MM.1S (cell line): ENCODE measurements at regions not wholly inside any gene's neighbourhood (a gene's known extent, or its start where the extent isn't known, plus 50 kb on each side); places are given as distances from the start of the nearest gene placed in this dataset.
A peak's percentile ranks its signal among the peaks of the same experiment; 100 is the strongest.

Experiments used
- DNase-seq: peaks from one replicate; pipeline ENCODE4 v3.0.0-alpha.2; 2015
- H2AFZ ChIP-seq: fragments of 300-600 bp; sonication (generic); 2 replicates; pipeline ENCODE4 v1.6.0; 2016; ENCODE audit warnings: antibody characterized with exemption, low read length
- H3F3A ChIP-seq: fragments of 300-600 bp; sonication (generic); 2 replicates; pipeline ENCODE4 v1.6.1; 2016; ENCODE audit warnings: mild to moderate bottlenecking, antibody characterized with exemption, low read length, moderate library complexity, mixed read lengths; ENCODE audit not compliant: insufficient read depth
- H3K27ac ChIP-seq: fragments of 300-600 bp; sonication (generic); 2 replicates; pipeline ENCODE4 v1.5.1; 2016; ENCODE audit warnings: mild to moderate bottlenecking, low read length
- H3K27me3 ChIP-seq: fragments of 300-600 bp; sonication (generic); replicated peaks from 2 replicates; pipeline ENCODE4 v1.6.0; 2016; ENCODE audit warnings: low read length; ENCODE audit not compliant: insufficient read depth
- H3K36me3 ChIP-seq: fragments of 300-600 bp; sonication (generic); replicated peaks from 2 replicates; pipeline ENCODE4 v1.6.1; 2016; ENCODE audit warnings: mild to moderate bottlenecking, low read length, mixed read lengths; ENCODE audit not compliant: insufficient read depth
- H3K4me1 ChIP-seq: fragments of 300-600 bp; sonication (generic); 2 replicates; pipeline ENCODE4 v1.6.1; 2016; ENCODE audit warnings: low read length, mixed read lengths
- H3K4me2 ChIP-seq: fragments of 300-600 bp; sonication (generic); 2 replicates; pipeline ENCODE4 v1.6.0; 2016; ENCODE audit warnings: low read depth, low read length
- H3K4me3 ChIP-seq: fragments of 300-600 bp; sonication (generic); 2 replicates; pipeline ENCODE4 v1.5.1; 2016; ENCODE audit warnings: low read length, mixed read lengths
- H3K79me2 ChIP-seq: fragments of 300-600 bp; sonication (generic); 2 replicates; pipeline ENCODE4 v1.6.1; 2016; ENCODE audit warnings: mixed run types, low read length, mixed read lengths
- H3K9ac ChIP-seq: fragments of 300-600 bp; sonication (generic); 2 replicates; pipeline ENCODE4 v1.6.1; 2016; ENCODE audit warnings: low read length, mixed read lengths
- H3K9me2 ChIP-seq: fragments of 300-600 bp; sonication (generic); replicated peaks from 2 replicates; pipeline ENCODE4 v1.6.1; 2016; ENCODE audit warnings: mild to moderate bottlenecking, low read length, mixed read lengths; ENCODE audit not compliant: insufficient read depth
- H3K9me3 ChIP-seq: fragments of 300-600 bp; sonication (generic); replicated peaks from 2 replicates; pipeline ENCODE4 v1.6.1; 2016; ENCODE audit warnings: mild to moderate bottlenecking, low read length, mixed read lengths; ENCODE audit not compliant: insufficient read depth
- H4K20me1 ChIP-seq: fragments of 300-600 bp; sonication (generic); 2 replicates; pipeline ENCODE4 v1.6.1; 2016; ENCODE audit warnings: mild to moderate bottlenecking, low read length, moderate library complexity, mixed read lengths; ENCODE audit not compliant: insufficient read depth
- EZH2 ChIP-seq: fragments of 300-600 bp; sonication (generic); optimal IDR thresholded peaks from 2 replicates; pipeline ENCODE3; 2017; ENCODE audit warnings: low read depth, mild to moderate bottlenecking, antibody characterized with exemption, low read length, mixed read lengths
- EZH2phosphoT487 ChIP-seq: fragments of 300-600 bp; sonication (generic); IDR thresholded peaks from 2 replicates; pipeline ENCODE4 v1.6.1; 2018; ENCODE audit warnings: antibody characterized with exemption, low read length
- TF ChIP-seq, protein P1 (sequence below): fragments of 300-600 bp; sonication (generic); IDR thresholded peaks from 2 replicates; pipeline ENCODE4 v1.5.1; 2016; ENCODE audit warnings: antibody characterized with exemption, low read length, mixed read lengths

DNA sequence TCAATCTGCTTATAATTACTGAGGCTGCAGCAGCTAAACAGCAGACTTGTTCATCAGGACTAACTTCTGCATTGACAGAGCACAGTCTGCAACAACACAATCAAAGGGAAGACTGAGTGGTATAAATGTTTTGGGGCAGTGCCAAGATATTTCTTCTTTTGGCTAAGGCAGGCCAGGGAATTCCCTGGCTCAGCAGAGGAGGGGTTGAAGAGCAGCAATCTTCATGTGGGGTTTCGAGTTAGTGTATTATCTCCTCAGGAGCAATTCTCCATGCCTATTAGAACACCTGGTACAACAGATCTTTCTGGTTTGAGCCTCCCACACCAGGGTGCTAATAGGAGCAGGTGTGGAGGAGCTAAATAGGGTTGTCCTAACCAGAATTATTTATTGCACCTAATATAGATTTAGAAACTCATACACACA lies 103.0 kb upstream of the STK17B start:
- no peak for TF ChIP-seq EZH2
- TF ChIP-seq EZH2phosphoT487: no peak
- TF ChIP-seq, protein P1, sequence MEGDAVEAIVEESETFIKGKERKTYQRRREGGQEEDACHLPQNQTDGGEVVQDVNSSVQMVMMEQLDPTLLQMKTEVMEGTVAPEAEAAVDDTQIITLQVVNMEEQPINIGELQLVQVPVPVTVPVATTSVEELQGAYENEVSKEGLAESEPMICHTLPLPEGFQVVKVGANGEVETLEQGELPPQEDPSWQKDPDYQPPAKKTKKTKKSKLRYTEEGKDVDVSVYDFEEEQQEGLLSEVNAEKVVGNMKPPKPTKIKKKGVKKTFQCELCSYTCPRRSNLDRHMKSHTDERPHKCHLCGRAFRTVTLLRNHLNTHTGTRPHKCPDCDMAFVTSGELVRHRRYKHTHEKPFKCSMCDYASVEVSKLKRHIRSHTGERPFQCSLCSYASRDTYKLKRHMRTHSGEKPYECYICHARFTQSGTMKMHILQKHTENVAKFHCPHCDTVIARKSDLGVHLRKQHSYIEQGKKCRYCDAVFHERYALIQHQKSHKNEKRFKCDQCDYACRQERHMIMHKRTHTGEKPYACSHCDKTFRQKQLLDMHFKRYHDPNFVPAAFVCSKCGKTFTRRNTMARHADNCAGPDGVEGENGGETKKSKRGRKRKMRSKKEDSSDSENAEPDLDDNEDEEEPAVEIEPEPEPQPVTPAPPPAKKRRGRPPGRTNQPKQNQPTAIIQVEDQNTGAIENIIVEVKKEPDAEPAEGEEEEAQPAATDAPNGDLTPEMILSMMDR: no peak
- Histone ChIP-seq H3K4me1 (peaks cover 38% of the 10 kb centered on the region), H3K9ac (peak overlapping the region; percentile 23), H3K27me3 (no peaks in the 10 kb centered on the region), H3K4me3 (no peak overlapping the region; the same call in 1 of the 2 replicates), H3F3A (peaks cover 34% of the 10 kb centered on the region), H2AFZ (peak overlapping the region; percentile 7; the same call in 1 of the 2 replicates), H3K4me2 (peak overlapping the region; percentile 78), H3K36me3 (no peaks in the 10 kb centered on the region), H3K79me2 (peaks cover 15% of the 10 kb centered on the region), H3K27ac (peak overlapping the region; percentile 82), H4K20me1 (no peaks in the 10 kb centered on the region), H3K9me3 (no peaks in the 10 kb centered on the region), H3K9me2 (no peaks in the 10 kb centered on the region)
- peak; percentile 90 for DNase-seq

DNA sequence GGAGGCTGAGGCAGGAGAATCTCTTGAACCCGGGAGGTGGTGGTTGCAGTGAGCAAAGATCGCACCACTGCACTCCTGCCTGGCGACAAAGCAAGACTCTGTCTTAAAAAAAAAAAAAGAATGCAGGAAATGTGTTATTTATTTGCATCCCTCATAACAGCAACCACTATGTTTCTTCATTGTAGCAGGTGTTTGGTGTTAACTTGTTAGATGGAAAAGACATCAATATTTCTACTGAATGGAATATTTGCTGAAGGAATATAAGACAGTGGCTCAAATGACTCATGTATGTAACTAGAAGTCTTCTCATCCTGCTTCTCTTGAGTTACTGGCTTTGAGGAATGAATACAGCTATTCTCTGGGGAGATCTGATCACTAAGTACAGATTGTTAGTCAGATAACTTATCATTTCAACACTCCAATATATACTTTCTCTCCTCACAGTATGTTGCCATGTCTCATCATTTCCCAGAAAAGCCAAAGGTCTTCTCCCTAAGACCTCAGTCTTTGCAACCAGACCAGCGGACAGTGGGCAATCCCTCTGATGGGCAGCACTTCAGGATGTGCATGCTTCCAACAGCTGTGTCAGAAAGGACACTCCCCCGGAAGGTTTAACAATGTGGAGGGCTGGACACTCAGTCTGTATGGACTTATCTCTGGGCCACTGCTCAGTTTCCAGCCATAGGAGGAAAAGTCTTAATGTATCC lies 104.4 kb upstream of the STK17B start:
- no peaks in the 10 kb centered on the region for H3K36me3 ChIP-seq
- DNase-seq: no peak
- H3K27me3 ChIP-seq: no peaks in the 10 kb centered on the region
- peak overlapping the region; percentile 24 for H3K4me3 ChIP-seq
- peak overlapping the region; percentile 82; the same call in 1 of the 2 replicates for H3K27ac ChIP-seq
- peaks cover 34% of the 10 kb centered on the region for H3F3A ChIP-seq
- H3K9ac ChIP-seq: peak overlapping the region; percentile 27; the same call in 1 of the 2 replicates
- peaks cover 38% of the 10 kb centered on the region for H3K4me1 ChIP-seq
- H3K9me3 ChIP-seq: no peaks in the 10 kb centered on the region
- H3K9me2 ChIP-seq: no peaks in the 10 kb centered on the region
- no peaks in the 10 kb centered on the region for H4K20me1 ChIP-seq
- TF ChIP-seq, protein P1: no peak
- TF ChIP-seq EZH2: no peak
- no peak for TF ChIP-seq EZH2phosphoT487
- peaks cover 15% of the 10 kb centered on the region for H3K79me2 ChIP-seq
- H2AFZ ChIP-seq: peak overlapping the region; percentile 47
- H3K4me2 ChIP-seq: peak overlapping the region; percentile 78

DNA sequence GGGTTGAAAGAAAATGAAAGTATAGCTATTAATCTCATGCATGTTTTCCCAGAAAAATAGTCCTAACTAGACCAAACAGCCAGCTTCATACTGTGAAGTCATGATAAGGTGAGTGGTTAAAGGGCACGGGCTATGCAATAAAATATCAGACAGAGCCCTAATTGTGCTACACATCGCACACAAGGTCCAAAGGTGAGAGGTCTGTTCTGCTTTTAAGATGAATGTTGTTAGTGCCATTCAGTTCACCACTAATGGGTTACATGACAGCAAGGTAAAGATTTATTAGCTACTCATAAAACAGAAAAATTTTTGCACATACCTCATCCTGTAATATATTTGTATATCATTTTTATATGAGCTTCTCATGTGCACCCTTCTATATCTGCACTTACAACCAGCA lies 105.0 kb upstream of the STK17B start:
- Histone ChIP-seq H3K27ac (peak overlapping the region; percentile 82; the same call in 1 of the 2 replicates), H3K79me2 (peaks cover 15% of the 10 kb centered on the region), H3K4me2 (peak overlapping the region; percentile 78), H3K9me3 (no peaks in the 10 kb centered on the region), H3K9me2 (no peaks in the 10 kb centered on the region), H3K36me3 (no peaks in the 10 kb centered on the region), H4K20me1 (no peaks in the 10 kb centered on the region), H3K4me1 (peaks cover 38% of the 10 kb centered on the region), H3F3A (peaks cover 34% of the 10 kb centered on the region), H3K4me3 (peak overlapping the region; percentile 24), H3K9ac (peak overlapping the region; percentile 27; the same call in 1 of the 2 replicates), H3K27me3 (no peaks in the 10 kb centered on the region), H2AFZ (peak overlapping the region; percentile 47)
- no peak for DNase-seq
- TF ChIP-seq EZH2: no peak
- TF ChIP-seq EZH2phosphoT487: no peak
- TF ChIP-seq, protein P1: no peak
